ACC112 (cell line): ENCODE measurements at regions not wholly inside any gene's neighbourhood (a gene's known extent, or its start where the extent isn't known, plus 50 kb on each side); places are given as distances from the start of the nearest gene placed in this dataset.

Source experiments
- H2AFZ ChIP-seq: fragments of 200-600 bp; sonication (generic); one replicate; pipeline ENCODE4 v1.6.0; 2017; ENCODE audit warnings: antibody characterized with exemption, low read length; ENCODE audit not compliant: unreplicated experiment
- H3K27ac ChIP-seq: fragments of 200-600 bp; sonication (generic); 2 replicates; pipeline ENCODE4 v1.5.1; 2014; ENCODE audit warnings: low read depth, mild to moderate bottlenecking, antibody characterized with exemption, low read length, moderate library complexity
- H3K27me3 ChIP-seq: fragments of 200-600 bp; sonication (generic); 2 replicates; pipeline ENCODE4 v1.6.1; 2014; ENCODE audit warnings: mild to moderate bottlenecking, antibody characterized with exemption, low read length, moderate library complexity, mixed read lengths; ENCODE audit not compliant: insufficient read depth
- H3K36me3 ChIP-seq: fragments of 200-600 bp; sonication (generic); 2 replicates; pipeline ENCODE4 v1.6.1; 2016; ENCODE audit warnings: mild to moderate bottlenecking, antibody characterized with exemption, low read length, moderate library complexity, mixed read lengths; ENCODE audit not compliant: insufficient read depth
- H3K4me1 ChIP-seq: fragments of 200-600 bp; sonication (generic); one replicate; pipeline ENCODE4 v1.6.1; 2016; ENCODE audit warnings: low read length, mixed read lengths; ENCODE audit not compliant: insufficient read depth, unreplicated experiment, control insufficient read depth
- H3K4me3 ChIP-seq: fragments of 200-600 bp; sonication (generic); 2 replicates; pipeline ENCODE4 v1.5.1; 2014; ENCODE audit warnings: mild to moderate bottlenecking, low read depth, low read length
- H3K79me2 ChIP-seq: fragments of 200-600 bp; sonication (generic); one replicate; pipeline ENCODE4 v1.6.0; 2016; ENCODE audit warnings: low read length; ENCODE audit not compliant: control insufficient read depth, unreplicated experiment, insufficient read depth

DNA sequence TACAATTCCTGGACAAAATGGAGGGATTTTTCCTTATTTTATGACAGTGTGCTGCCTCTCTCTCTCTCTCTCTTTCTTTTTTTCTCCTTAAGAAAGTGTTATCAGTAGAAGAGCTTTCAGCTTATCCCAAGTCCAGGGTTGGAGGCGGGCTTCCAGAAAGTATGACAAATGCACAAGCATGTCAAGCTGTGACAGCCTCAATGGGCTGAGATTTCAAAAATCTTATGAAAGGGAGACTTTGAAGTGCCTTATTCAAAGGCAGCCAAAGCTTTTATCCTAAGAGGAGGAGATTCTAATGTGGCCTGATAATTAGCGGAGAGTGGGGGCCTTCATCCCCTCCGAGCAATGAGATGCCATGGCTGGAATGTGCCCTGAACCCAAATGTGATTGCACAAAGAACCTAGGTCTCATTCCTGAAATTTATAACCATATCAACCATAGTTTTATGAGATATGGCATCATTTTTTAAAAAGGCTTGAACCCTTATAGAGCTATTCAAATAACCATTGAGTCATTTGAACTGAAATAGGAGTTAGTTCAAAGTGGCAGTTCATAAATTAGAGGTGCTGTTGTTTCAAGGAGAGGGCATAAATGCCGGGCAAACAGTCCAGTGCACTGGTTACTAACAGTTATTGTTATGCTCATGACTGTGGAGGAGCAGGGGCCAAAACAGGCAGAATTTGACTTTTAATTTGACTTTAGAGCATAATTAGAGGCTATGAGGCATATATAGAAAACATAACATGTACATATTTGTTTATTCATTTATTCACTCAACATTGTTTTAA is 261.6 kb upstream of the THRB start:
- H2AFZ ChIP-seq, result no peak overlapping the region
- H3K36me3 ChIP-seq, result no peaks in the 10 kb centered on the region
- no peaks in the 10 kb centered on the region for H3K79me2 ChIP-seq
- no peak overlapping the region for H3K27ac ChIP-seq
- no peak overlapping the region for H3K4me3 ChIP-seq
- peaks cover 41% of the 10 kb centered on the region; the same call in 1 of the 2 replicates for H3K27me3 ChIP-seq
- no peaks in the 10 kb centered on the region for H3K4me1 ChIP-seq

DNA sequence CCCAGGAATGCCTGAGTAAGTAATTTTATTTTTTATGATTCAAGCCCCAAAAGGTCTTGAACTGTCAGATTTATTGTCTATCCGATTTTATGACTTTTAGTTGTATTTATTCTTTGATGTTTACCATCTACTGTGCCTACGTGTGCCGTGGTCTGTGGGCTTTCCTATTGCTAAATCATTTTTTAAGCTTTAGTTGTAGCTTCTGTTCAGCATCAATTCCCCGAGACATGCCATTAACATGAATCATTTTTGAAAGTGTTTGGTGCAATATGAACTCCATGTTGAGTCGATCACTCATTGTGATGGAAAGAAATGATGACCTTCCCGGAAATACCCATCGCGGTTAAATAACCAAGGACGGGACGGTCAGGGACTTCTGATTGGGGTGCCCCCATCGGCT is 268.7 kb upstream of the THRB start:
- H3K27ac ChIP-seq, result no peak overlapping the region
- H3K79me2 ChIP-seq, result no peaks in the 10 kb centered on the region
- no peak overlapping the region for H3K4me3 ChIP-seq
- H3K27me3 ChIP-seq, result 0 out of 2 replicates have a peak, but pooled peaks cover 3% of the 10 kb centered on the region
- H3K4me1 ChIP-seq, result no peaks in the 10 kb centered on the region
- no peaks in the 10 kb centered on the region for H3K36me3 ChIP-seq
- H2AFZ ChIP-seq, result no peak overlapping the region

DNA sequence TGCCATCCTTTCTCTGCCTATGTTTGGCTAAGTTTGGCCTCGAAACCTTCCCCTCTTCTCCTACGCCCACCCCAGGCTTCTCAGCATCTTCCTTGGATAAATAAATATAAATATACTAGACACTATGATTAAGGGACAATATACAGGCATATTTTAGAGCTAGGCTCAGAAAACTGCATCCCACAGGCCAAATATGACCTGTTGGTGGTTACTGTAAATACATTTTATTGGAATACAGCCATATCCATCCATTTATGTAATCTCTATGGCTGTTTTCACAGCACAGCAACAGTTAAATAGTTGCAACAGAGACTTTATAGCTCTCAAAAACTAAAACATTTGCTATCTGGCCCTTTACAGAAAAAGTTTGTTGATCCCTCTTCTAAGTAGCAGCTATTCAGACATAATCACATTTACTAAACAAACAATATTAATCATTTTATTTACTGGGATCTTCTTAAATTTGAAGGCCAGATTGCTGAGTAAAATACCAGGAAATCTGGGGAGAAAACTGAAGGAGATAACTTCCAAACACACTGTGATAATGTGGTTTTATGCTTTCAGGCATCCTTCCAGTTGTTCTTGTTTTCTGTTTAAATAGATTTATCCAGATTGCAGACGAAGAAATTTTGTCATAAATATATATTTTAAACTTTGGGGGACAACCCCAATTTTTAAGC is 269.7 kb upstream of the THRB start:
- no peak overlapping the region for H3K4me3 ChIP-seq
- H2AFZ ChIP-seq, result no peak overlapping the region
- H3K4me1 ChIP-seq, result no peaks in the 10 kb centered on the region
- H3K79me2 ChIP-seq, result no peaks in the 10 kb centered on the region
- H3K27ac ChIP-seq, result no peak overlapping the region
- 0 out of 2 replicates have a peak, but pooled peaks cover 3% of the 10 kb centered on the region for H3K27me3 ChIP-seq
- H3K36me3 ChIP-seq, result no peaks in the 10 kb centered on the region

DNA sequence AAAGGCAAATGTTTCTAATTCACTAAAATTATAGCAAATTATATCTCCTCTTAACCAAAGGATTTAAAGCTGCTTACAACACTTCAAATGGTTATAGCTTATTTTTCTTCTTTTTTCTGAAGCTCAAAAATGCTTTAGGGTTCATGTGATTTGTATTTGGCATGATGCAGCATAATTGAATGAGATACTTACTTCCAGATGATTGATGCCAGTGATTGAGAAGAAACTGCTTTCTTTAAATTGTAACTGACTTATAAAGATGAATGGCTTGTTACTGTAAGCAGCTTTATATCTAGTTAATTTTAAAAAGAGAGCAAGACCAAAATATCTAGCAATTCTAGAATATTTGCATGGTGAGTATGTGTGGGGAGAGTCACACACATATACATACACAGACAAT is 270.7 kb upstream of the THRB start:
- H3K4me1 ChIP-seq, result no peaks in the 10 kb centered on the region
- no peaks in the 10 kb centered on the region for H3K79me2 ChIP-seq
- no peaks in the 10 kb centered on the region for H3K36me3 ChIP-seq
- 0 out of 2 replicates have a peak, but pooled peaks cover 3% of the 10 kb centered on the region for H3K27me3 ChIP-seq
- H3K4me3 ChIP-seq, result no peak overlapping the region
- no peak overlapping the region for H2AFZ ChIP-seq
- H3K27ac ChIP-seq, result no peak overlapping the region

DNA sequence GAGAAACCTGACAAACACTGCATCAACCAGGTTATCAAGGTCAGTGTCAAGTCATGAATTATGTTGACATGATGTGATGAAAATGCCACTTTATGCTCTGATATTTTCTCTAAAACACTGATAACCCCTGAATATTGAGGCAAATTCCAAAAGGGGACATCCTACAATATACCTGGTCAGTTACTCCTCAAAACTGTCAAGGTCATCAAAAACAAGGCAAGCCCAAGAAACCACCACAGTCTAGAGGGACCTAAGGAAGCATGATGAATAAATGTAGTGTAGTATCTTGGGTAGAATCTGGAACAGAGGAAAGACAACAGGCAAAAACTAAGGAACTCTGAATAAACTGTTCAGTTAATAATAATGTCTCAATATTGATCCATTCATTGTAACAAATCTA is 275.3 kb upstream of the THRB start:
- H3K4me1 ChIP-seq, result no peaks in the 10 kb centered on the region
- no peak overlapping the region for H3K27ac ChIP-seq
- 0 out of 2 replicates have a peak, but pooled peaks cover 3% of the 10 kb centered on the region for H3K27me3 ChIP-seq
- H3K36me3 ChIP-seq, result no peaks in the 10 kb centered on the region
- no peak overlapping the region for H3K4me3 ChIP-seq
- no peaks in the 10 kb centered on the region for H3K79me2 ChIP-seq
- H2AFZ ChIP-seq, result no peak overlapping the region

DNA sequence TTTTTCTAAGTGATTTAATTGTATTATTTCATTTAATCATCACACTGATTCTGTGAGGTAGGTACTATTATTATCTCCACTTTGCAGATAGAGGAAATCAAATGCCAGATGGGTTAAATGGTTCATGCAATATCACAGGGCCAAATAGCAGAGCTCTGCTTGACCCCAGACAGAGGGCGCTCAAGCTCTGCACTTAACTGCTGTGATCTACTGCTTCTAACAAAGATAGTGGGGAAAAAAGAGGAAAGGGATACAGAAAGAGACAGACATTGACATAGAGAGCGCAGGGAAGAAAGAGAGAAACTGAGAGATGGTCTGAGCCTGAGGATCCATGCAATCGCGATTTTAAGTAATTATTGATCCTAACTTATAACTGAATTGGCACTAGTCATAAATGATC is 279.1 kb upstream of the THRB start:
- Histone ChIP-seq H3K27ac (no peak overlapping the region), H3K27me3 (peaks cover 3% of the 10 kb centered on the region; the same call in 1 of the 2 replicates), H3K4me1 (no peaks in the 10 kb centered on the region), H3K79me2 (no peaks in the 10 kb centered on the region), H3K4me3 (no peak overlapping the region), H2AFZ (no peak overlapping the region), H3K36me3 (no peaks in the 10 kb centered on the region)

DNA sequence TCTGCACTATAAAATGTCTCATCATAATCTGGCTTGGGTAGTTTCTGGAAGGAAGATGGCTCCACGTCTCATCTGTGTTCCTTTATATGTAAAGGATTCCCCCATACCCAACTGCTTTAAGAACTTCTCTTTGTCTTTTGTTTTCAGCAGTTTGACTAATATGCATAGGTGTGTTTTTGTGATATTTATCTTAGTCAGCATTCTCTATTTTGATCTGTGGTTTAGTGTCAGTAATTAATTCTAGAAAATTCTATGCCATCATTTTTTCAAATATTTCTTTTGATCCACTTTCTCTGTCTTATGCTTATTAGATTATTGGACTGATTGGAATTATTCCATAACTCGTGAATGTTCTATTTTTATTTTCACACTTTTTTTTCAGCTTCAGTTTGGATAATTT is 286.3 kb upstream of the THRB start:
- H3K4me3 ChIP-seq, result no peak overlapping the region
- no peaks in the 10 kb centered on the region for H3K36me3 ChIP-seq
- H3K27me3 ChIP-seq, result no peaks in the 10 kb centered on the region
- H3K4me1 ChIP-seq, result no peaks in the 10 kb centered on the region
- H3K27ac ChIP-seq, result no peak overlapping the region
- H2AFZ ChIP-seq, result no peak overlapping the region
- H3K79me2 ChIP-seq, result no peaks in the 10 kb centered on the region

DNA sequence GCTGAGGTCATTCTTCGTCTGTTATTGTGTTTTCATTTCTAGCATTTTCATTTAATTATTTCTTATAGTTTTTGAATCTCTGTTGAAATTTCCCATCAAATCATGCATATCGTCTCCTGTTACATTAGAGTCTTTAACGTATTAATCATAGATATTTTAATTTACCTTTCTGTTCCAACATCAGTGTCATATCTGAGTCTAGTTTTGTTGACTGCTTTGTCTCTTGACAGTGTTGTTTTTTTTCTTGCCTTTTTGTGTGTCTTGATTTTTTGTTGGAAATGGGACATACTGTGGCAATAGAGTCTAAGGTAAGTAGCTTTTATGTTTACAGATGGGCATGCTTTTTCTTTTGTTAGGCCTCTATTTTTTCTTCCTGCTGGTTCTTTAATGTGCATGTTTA is 286.8 kb upstream of the THRB start:
- no peak overlapping the region for H2AFZ ChIP-seq
- no peaks in the 10 kb centered on the region for H3K79me2 ChIP-seq
- no peaks in the 10 kb centered on the region for H3K36me3 ChIP-seq
- no peaks in the 10 kb centered on the region for H3K27me3 ChIP-seq
- no peak overlapping the region for H3K27ac ChIP-seq
- no peak overlapping the region for H3K4me3 ChIP-seq
- H3K4me1 ChIP-seq, result no peaks in the 10 kb centered on the region

DNA sequence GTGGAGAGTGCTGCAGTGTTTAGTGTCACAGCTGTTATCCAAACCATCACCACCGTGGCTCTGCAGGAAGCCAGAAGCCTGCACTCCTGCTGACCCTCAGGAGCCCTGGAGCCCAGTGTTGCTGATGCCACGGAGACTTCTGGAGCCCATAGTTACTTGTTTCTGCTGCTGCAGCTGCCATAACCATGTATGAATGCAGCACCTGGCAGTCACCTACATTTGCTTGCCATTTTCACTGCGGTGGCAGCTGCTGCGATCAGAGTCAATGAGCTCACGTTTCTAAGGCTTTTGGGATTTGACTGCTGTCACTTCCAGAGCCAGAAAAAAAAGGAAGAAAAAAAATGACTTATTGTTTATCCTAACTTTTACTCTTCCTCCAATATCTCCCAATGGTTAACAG is 299.2 kb upstream of the THRB start:
- Histone ChIP-seq H2AFZ (no peak overlapping the region), H3K79me2 (no peaks in the 10 kb centered on the region), H3K4me3 (no peak overlapping the region), H3K36me3 (no peaks in the 10 kb centered on the region), H3K4me1 (no peaks in the 10 kb centered on the region), H3K27me3 (peaks cover 7% of the 10 kb centered on the region; the same call in 1 of the 2 replicates), H3K27ac (no peak overlapping the region)

DNA sequence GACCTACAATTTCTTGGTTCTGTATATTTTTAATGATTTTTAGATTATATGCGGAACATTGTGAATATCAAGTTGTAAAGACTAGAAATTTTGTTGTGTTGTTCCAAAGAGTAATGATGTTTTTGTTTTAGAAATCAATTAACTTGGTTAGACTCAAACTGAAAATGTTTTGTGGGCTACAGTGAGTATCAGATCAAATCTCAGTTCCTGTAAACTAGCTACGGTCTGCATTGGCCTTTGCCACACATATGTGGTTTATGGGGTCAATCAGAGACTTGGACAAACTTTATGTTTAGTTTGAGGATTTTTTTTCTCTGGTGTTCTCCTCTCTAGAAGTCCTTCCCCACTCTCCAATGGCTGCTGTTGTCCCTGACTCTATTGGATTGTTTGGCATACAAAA is 308.0 kb upstream of the THRB start:
- no peaks in the 10 kb centered on the region for H3K27me3 ChIP-seq
- H3K79me2 ChIP-seq, result no peaks in the 10 kb centered on the region
- H2AFZ ChIP-seq, result no peak overlapping the region
- no peaks in the 10 kb centered on the region for H3K4me1 ChIP-seq
- no peaks in the 10 kb centered on the region for H3K36me3 ChIP-seq
- H3K4me3 ChIP-seq, result no peak overlapping the region
- no peak overlapping the region for H3K27ac ChIP-seq

DNA sequence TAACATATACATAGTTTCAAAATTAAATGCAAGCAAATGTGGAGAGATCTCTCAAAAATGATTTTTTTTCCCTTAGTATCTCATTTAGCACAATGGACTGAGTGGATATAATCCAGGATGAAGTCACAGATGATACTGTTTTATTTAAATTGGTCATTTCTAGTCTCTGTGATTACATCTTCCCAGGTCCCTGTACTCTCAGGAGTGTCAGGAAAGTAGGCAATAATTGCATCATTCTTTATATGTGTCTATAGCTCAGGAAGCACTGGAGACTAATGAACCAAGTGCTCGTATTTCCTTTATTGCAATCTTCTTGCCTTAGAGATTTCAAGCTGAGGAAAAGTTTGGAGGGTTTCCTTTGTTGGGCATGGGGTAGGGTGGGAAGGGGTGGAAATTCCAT is 309.4 kb upstream of the THRB start:
- no peak overlapping the region for H3K27ac ChIP-seq
- no peaks in the 10 kb centered on the region for H3K79me2 ChIP-seq
- H3K27me3 ChIP-seq, result no peaks in the 10 kb centered on the region
- no peaks in the 10 kb centered on the region for H3K36me3 ChIP-seq
- no peak overlapping the region for H3K4me3 ChIP-seq
- H3K4me1 ChIP-seq, result no peaks in the 10 kb centered on the region
- H2AFZ ChIP-seq, result no peak overlapping the region
